ENCODE measurements at regions not wholly inside any gene's neighbourhood (a gene's known extent, or its start where the extent isn't known, plus 50 kb on each side); places are given as distances from the start of the nearest gene placed in this dataset.

- TF ChIP-seq EZH2 (IDR thresholded peaks at IDR 0.05) (no peak), POLR2AphosphoS5 (IDR thresholded peaks at IDR 0.05; ENCODE audit: borderline replicate concordance, low read depth, low read length) (no peak), FOXP2 (optimal IDR thresholded peaks at IDR 0.05; ENCODE audit: control extremely low read depth, extremely low read length, insufficient read depth) (no peak)
Observed at GRCh38 chr11:64472593-64473455, 82.9 kb upstream of the SLC22A11 start.

All from SK-N-MC (cell line).